A673 (cell line): ENCODE measurements at regions not wholly inside any gene's neighbourhood (a gene's known extent, or its start where the extent isn't known, plus 50 kb on each side); places are given as distances from the start of the nearest gene placed in this dataset.

Experiments used
- BruUV-seq: library from RNA; stranded (reverse); fragments of 400-500 nt; replicated peaks from 2 replicates; lab custom pipeline; 2021; lab: Mats Ljungman, UMichigan
- CTCF ChIA-PET: fragments of 300-600 bp; sonication (Branson Sonifier 250); formaldehyde crosslinking; loops from one replicate; lab custom pipeline; 2022; ENCODE audit warnings: antibody characterized with exemption; lab: Charles Lee
- POLR2A ChIA-PET: fragments of 300-600 bp; sonication (Branson Sonifier 250); formaldehyde crosslinking; loops from one replicate; lab custom pipeline; 2022; ENCODE audit warnings: antibody characterized with exemption; ENCODE audit not compliant: low non-redundant PET; lab: Charles Lee
- DNase-seq: peaks from one replicate; pipeline ENCODE4 v3.0.0-alpha.2; 2015; ENCODE audit warnings: low spot score
- H3K27ac ChIP-seq: fragments of 200-600 bp; sonication (generic); 2 replicates; pipeline ENCODE4 v1.5.1; 2016; ENCODE audit warnings: mixed run types, low read depth, mild to moderate bottlenecking, mixed read lengths, antibody characterized with exemption, low read length; ENCODE audit not compliant: poor library complexity, severe bottlenecking
- H3K27me3 ChIP-seq: fragments of 200-600 bp; sonication (generic); replicated peaks from 2 replicates; pipeline ENCODE4 v1.6.1; 2017; ENCODE audit warnings: mixed run types, low read depth, mild to moderate bottlenecking, mixed read lengths, antibody characterized with exemption, low read length; ENCODE audit not compliant: insufficient read depth, poor library complexity
- H3K36me3 ChIP-seq: fragments of 200-600 bp; sonication (generic); 2 replicates; pipeline ENCODE4 v1.6.1; 2016; ENCODE audit warnings: mixed run types, mild to moderate bottlenecking, mixed read lengths, antibody characterized with exemption, low read length; ENCODE audit not compliant: insufficient read depth, poor library complexity, severe bottlenecking
- H3K4me1 ChIP-seq: fragments of 200-600 bp; sonication (generic); 2 replicates; pipeline ENCODE4 v1.6.1; 2017; ENCODE audit warnings: mixed run types, mild to moderate bottlenecking, mixed read lengths, antibody characterized with exemption, low read length; ENCODE audit not compliant: insufficient read depth, poor library complexity, severe bottlenecking
- H3K4me3 ChIP-seq: fragments of 200-600 bp; sonication (generic); 2 replicates; pipeline ENCODE4 v1.5.1; 2016; ENCODE audit warnings: low read depth, mixed run types, mild to moderate bottlenecking, mixed read lengths, low read length; ENCODE audit not compliant: poor library complexity, severe bottlenecking
- H3K9me3 ChIP-seq: fragments of 200-600 bp; sonication (generic); 2 replicates; pipeline ENCODE4 v1.6.1; 2016; ENCODE audit warnings: mixed run types, low read depth, mild to moderate bottlenecking, mixed read lengths, antibody characterized with exemption, low read length; ENCODE audit not compliant: poor library complexity, severe bottlenecking
- EZH2 ChIP-seq: fragments of 200-600 bp; sonication (generic); IDR thresholded peaks from 2 replicates; pipeline ENCODE4 v1.6.1; 2017; ENCODE audit warnings: borderline replicate concordance, low read depth, mild to moderate bottlenecking, mixed read lengths, antibody characterized with exemption, low read length; ENCODE audit not compliant: poor library complexity, severe bottlenecking
- intact Hi-C: fragments of 100-400 bp; cut with micrococcal nuclease; formaldehyde crosslinking; loops from one replicate; pipeline ENCODE4 v1.10.0; 2022; ENCODE audit not compliant: unreplicated experiment
- TF ChIP-seq, protein P1 (sequence below): fragments of 300-800, 200-600 bp; sonication (generic); conservative IDR thresholded peaks from 2 replicates; pipeline ENCODE4 v1.5.1; 2017; ENCODE audit warnings: low read depth, mild to moderate bottlenecking, antibody characterized with exemption, low read length, moderate library complexity, mixed read lengths

DNA sequence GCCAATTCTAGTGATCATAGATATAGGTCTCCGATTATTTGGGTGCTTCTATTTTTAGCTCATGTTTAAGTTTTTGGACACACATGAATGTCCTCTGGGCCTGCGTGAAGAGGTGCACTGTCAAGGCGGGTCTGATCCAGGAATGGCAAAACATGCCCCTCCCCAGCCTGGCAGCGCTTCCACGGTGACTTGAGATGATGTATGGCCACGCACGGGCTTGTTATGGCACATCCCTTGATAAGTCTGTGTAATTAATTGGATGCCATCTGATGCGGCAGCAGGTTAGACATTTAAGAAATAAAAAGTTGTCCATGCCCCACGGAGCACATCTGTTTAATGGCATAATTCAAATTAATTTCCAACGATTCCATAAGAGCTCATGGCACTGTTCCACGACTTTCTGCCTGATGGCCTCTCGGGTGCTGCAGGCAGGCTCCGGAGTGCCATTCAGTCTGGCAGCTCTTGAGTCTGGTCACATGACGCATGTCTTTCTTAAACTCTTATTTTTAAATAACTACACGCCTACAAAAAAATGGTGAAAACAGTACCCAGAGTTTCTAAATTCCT is 151.4 kb downstream of the ACKR3 start:
- no peaks in the 10 kb centered on the region for H3K4me1 ChIP-seq
- no peaks in the 10 kb centered on the region for H3K27me3 ChIP-seq
- ChIA-PET CTCF (no interaction called here), POLR2A (no interaction called here)
- H3K27ac ChIP-seq: no peak overlapping the region
- no TSS peak for BruUV-seq
- no peak overlapping the region for H3K4me3 ChIP-seq
- TF ChIP-seq EZH2: no peak
- TF ChIP-seq, protein P1, sequence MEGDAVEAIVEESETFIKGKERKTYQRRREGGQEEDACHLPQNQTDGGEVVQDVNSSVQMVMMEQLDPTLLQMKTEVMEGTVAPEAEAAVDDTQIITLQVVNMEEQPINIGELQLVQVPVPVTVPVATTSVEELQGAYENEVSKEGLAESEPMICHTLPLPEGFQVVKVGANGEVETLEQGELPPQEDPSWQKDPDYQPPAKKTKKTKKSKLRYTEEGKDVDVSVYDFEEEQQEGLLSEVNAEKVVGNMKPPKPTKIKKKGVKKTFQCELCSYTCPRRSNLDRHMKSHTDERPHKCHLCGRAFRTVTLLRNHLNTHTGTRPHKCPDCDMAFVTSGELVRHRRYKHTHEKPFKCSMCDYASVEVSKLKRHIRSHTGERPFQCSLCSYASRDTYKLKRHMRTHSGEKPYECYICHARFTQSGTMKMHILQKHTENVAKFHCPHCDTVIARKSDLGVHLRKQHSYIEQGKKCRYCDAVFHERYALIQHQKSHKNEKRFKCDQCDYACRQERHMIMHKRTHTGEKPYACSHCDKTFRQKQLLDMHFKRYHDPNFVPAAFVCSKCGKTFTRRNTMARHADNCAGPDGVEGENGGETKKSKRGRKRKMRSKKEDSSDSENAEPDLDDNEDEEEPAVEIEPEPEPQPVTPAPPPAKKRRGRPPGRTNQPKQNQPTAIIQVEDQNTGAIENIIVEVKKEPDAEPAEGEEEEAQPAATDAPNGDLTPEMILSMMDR: no peak
- no peaks in the 10 kb centered on the region for H3K36me3 ChIP-seq
- intact Hi-C loops: no loop called here
- no peaks in the 10 kb centered on the region for H3K9me3 ChIP-seq
- no peak for DNase-seq

DNA sequence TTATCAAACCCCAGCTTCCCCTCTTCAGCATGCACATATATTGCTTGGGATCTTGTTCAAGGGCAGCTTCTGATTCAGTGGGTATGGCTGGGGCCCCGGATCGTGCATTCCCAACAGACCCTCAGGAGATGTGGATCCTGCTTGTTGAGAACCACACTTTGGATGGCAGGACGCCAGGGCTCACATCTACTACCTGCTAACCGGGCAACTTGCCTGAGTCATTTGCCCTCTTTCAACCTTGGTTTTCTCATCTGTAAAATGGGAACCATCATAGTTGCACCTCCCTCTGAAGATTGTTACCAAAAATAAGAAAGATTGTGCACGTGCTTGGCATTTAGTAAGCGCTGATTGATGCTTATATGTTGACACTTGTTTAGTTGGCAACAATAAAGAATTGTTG is 154.6 kb downstream of the ACKR3 start:
- no TSS peak for BruUV-seq
- Histone ChIP-seq H3K4me1 (no peaks in the 10 kb centered on the region), H3K27me3 (peaks cover 5% of the 10 kb centered on the region), H3K36me3 (no peaks in the 10 kb centered on the region), H3K4me3 (no peak overlapping the region), H3K27ac (no peak overlapping the region), H3K9me3 (no peaks in the 10 kb centered on the region)
- CTCF ChIA-PET: no interaction called here
- intact Hi-C loops: no loop called here
- TF ChIP-seq EZH2: no peak
- TF ChIP-seq, protein P1: no peak
- DNase-seq: no peak
- POLR2A ChIA-PET: no interaction called here

DNA sequence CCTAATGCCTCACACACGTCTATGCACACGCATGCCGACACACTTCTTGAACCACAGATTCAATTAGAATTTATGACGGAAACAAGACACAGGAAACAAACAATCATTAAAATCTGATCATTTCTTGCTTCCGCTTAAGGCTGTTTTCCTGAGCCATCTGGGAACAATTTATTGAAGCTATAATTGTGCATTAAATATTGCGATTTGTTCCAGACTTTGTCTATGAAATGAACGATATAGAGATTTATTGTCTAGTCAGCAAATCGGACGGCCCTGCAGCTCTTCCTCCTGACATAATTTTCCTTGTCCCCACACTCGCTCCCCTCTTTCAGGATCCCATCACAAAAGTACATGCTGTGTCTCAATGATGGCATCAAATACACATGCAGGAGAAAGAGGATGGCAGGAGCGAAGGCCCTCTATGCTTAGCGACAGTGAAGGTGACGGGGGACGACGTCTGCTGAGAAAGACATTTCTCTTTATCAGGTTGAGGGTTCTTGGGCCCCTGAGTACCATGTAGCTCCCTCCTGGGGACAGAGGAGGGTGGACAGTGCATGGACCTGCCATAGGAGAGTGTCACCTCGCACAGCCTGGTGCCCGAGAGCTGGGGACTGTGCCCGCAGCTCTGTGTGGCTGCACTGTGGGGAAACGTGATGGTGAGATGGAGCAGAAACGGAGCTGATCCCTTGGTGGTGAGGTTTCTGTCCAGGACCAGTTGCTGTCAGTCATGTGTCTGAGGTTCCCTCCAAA is 157.3 kb downstream of the ACKR3 start:
- intact Hi-C loops: no loop called here
- CTCF ChIA-PET: no interaction called here
- Histone ChIP-seq H3K36me3 (no peaks in the 10 kb centered on the region), H3K9me3 (no peaks in the 10 kb centered on the region), H3K4me3 (no peak overlapping the region), H3K27ac (no peak overlapping the region), H3K4me1 (no peaks in the 10 kb centered on the region), H3K27me3 (peaks cover 5% of the 10 kb centered on the region)
- POLR2A ChIA-PET: no interaction called here
- DNase-seq: no peak
- no peak for TF ChIP-seq EZH2
- TF ChIP-seq, protein P1: no peak
- BruUV-seq: no TSS peak
